Heart left ventricle (tissue), 16 donors: ENCODE measurements at regions not wholly inside any gene's neighbourhood (a gene's known extent, or its start where the extent isn't known, plus 50 kb on each side); places are given as distances from the start of the nearest gene placed in this dataset.

Experiments used
- ATAC-seq, 4 donors: fragments of 200-7000 bp; cut with Tn5 transposase; one replicate each; pipeline ENCODE4 v1.9.1; 2020 to 2022; ENCODE audit warnings: moderate library complexity in 4 of 4, mild to moderate bottlenecking in 3 of 4, moderate number of reproducible peaks in 1 of 4
- DNase-seq, 5 donors: peaks; one replicate each; pipeline ENCODE4 v3.0.0-alpha.2; 2020
- H3K27ac ChIP-seq, 12 donors: fragments of 200-600 bp; sonication (generic) in 4 of 12; one replicate each; pipeline versions ENCODE4 v1.5.0 to v1.8.0; 2016 to 2022; ENCODE audit warnings: mild to moderate bottlenecking in 2 of 12
- H3K27me3 ChIP-seq, 9 donors: fragments of 200-600 bp; sonication (generic) in 2 of 9; one replicate each; pipeline versions ENCODE4 v1.5.1 to v1.8.0; 2016 to 2022; ENCODE audit warnings: mild to moderate bottlenecking in 3 of 9
- H3K36me3 ChIP-seq, 9 donors: fragments of 200-600 bp; sonication (generic) in 2 of 9; one replicate each; pipeline versions ENCODE4 v1.5.0 to v1.8.0; 2018 to 2022; ENCODE audit warnings: mild to moderate bottlenecking in 2 of 9
- H3K4me1 ChIP-seq, 12 donors: fragments of 200-600 bp; sonication (generic) in 4 of 12; one replicate each; pipeline versions ENCODE4 v1.5.0 to v1.8.0; 2016 to 2022; ENCODE audit warnings: mild to moderate bottlenecking in 3 of 12
- H3K4me3 ChIP-seq, 12 donors: fragments of 200-600 bp; sonication (generic) in 4 of 12; one replicate each; pipeline versions ENCODE4 v1.5.0 to v1.8.0; 2017 to 2022; ENCODE audit warnings: mild to moderate bottlenecking in 9 of 12, moderate library complexity in 4 of 12
- H3K9me3 ChIP-seq, 12 donors: fragments of 200-600 bp; sonication (generic) in 4 of 12; one replicate each; pipeline versions ENCODE4 v1.5.0 to v1.8.0; 2016 to 2022; ENCODE audit warnings: mild to moderate bottlenecking in 1 of 12
- CTCF ChIP-seq, 12 donors: fragments of 200-600 bp; sonication (generic) in 4 of 12; IDR thresholded peaks; one replicate each; pipeline versions ENCODE4 v1.5.0 to v1.8.0; 2018 to 2022; ENCODE audit warnings: antibody characterized with exemption in 12 of 12, mild to moderate bottlenecking in 5 of 12
- POLR2A ChIP-seq, 2 donors: fragments of 450-650 bp; IDR thresholded peaks; one replicate each; pipeline ENCODE4 v1.6.1; 2017; ENCODE audit warnings: antibody characterized with exemption in 2 of 2, mild to moderate bottlenecking in 2 of 2, moderate library complexity in 2 of 2
- WGBS, 4 donors: extraction: QIAGEN DNeasy Blood & Tissue Kit in 2 of 4; methylation state at CpG; one replicate each; pipeline versions ENCODE4 v1.1.5 to v1.1.7; 2013 to 2018; 5-methylcytosine and 5-hydroxymethylcytosine counted together
- intact Hi-C, 10 donors: fragments of 100-400 bp; cut with DNase I; formaldehyde crosslinking; loops; one replicate each; pipeline versions ENCODE4 v1.11.1 to v1.14.2; 2022
- donor health status: ischemic (EF 13 %, LVEDD 7.1; RV severe dilation, severe dysfunction).
- donor health status: healthy with polysubstance abuse.
- donor health status: DM: no; HTN: yes; CAD: no.
- donor health status: DM: no; HTN: no; CAD: no.
- donor health status: ischemic (EF 25% LVEDD 6.9; RV normal size, moderate dysfunction).
- donor health status: ischemic (EF 25% LVEDD 5.7; RV mildly dilated, moderate dysfunction).
- donor health status: healthy.
- donor health status: DM: yes; HTN: yes; CAD: no.
- donor health status: ischemic (EF 35%, LVEDD 5.7; RV mildly dilated, moderate dysfunction).
- donor health status: nonischemic (EF 11% LVEDD 7.7; RV severe dilation, severe dysfunction).
- donor health status: DM: yes; HTN: yes; CAD: no.
- donor health status: PGD.
- donor health status: ischemic (EF 29% LVEDD 5.4; RV normal size, mild dysfunction).
- donor health status: nonischemic (EF 23%, LVEDD 6.1; RV moderate dilation, normal function).

- WGBS, 4 donors, result 66 to 82% (median 77%) methylated on average over 5 of the region's 5 CpGs
- H3K4me3 ChIP-seq, result no peak overlapping the region
- no peak for ATAC-seq
- TF ChIP-seq CTCF (IDR thresholded peaks at IDR 0.05) (no peak), POLR2A (IDR thresholded peaks at IDR 0.05) (no peak)
- DNase-seq, result no peak
- no peak overlapping the region for H3K27ac ChIP-seq
- peaks cover 0 to 36% (median 20%) of the 10 kb centered on the region in 12 donors for H3K4me1 ChIP-seq
- no peaks in the 10 kb centered on the region for H3K36me3 ChIP-seq
- peaks cover 20 to 98% (median 83%) of the 10 kb centered on the region in 9 donors for H3K27me3 ChIP-seq
- intact Hi-C loops, result loop anchor here in 1 of 10 donors (5.0 kb wide), 1 partner anchor 72 kb away; no protein-coding TSS in a partner anchor
- H3K9me3 ChIP-seq, result no peaks in the 10 kb centered on the region
Measured at GRCh38 chr6:105988812-105989577, 97.1 kb upstream of the PRDM1 start.

- DNase-seq (no peak), ATAC-seq (no peak)
- Histone ChIP-seq H3K36me3 (no peaks in the 10 kb centered on the region), H3K9me3 (no peaks in the 10 kb centered on the region), H3K4me3 (no peak overlapping the region), H3K4me1 (peaks cover 0 to 30% (median 17%) of the 10 kb centered on the region in 12 donors), H3K27me3 (peaks cover 15 to 98% (median 80%) of the 10 kb centered on the region in 9 donors), H3K27ac (no peak overlapping the region)
- intact Hi-C loops, result loop anchor here in 1 of 10 donors (5.0 kb wide), 1 partner anchor 71 kb away; no protein-coding TSS in a partner anchor
- TF ChIP-seq POLR2A (IDR thresholded peaks at IDR 0.05) (no peak), CTCF (IDR thresholded peaks at IDR 0.05) (no peak)
Measured at GRCh38 chr6:105988321-105988720, 97.8 kb upstream of the PRDM1 start.

GRCh38 chr6:105987516-105987915, 98.6 kb upstream of the PRDM1 start:
- H3K27me3 ChIP-seq, result peaks cover 11 to 98% (median 75%) of the 10 kb centered on the region in 9 donors

More at GRCh38 chr6:105987516-105987915, 98.6 kb upstream of the PRDM1 start:
- 69 to 86% (median 76%) methylated on average over 1 of the region's 1 CpG for WGBS, 4 donors
- TF ChIP-seq CTCF (IDR thresholded peaks at IDR 0.05), result no peak
- no peak for TF ChIP-seq POLR2A (IDR thresholded peaks at IDR 0.05)
- H3K9me3 ChIP-seq, result no peaks in the 10 kb centered on the region
- H3K4me1 ChIP-seq, result peaks cover 0 to 22% (median 12%) of the 10 kb centered on the region in 12 donors
- ATAC-seq, result no peak
- intact Hi-C loops, result loop anchor here in 1 of 10 donors (5.0 kb wide), 1 partner anchor 70 kb away; no protein-coding TSS in a partner anchor
- no peak overlapping the region for H3K4me3 ChIP-seq
- no peaks in the 10 kb centered on the region for H3K36me3 ChIP-seq
- DNase-seq, result no peak
- H3K27ac ChIP-seq, result no peak overlapping the region
